DND-41 (cell line): ENCODE measurements at regions not wholly inside any gene's neighbourhood (a gene's known extent, or its start where the extent isn't known, plus 50 kb on each side); places are given as distances from the start of the nearest gene placed in this dataset.

Experiments used
- ATAC-seq: fragments of 200-7000 bp; cut with Tn5 transposase; 3 replicates; pipeline ENCODE4 v1.9.1; 2021; ENCODE audit warnings: low read depth; ENCODE audit not compliant: insufficient read depth
- DNase-seq: peaks from one replicate; pipeline ENCODE4 v3.0.0-alpha.2; 2020
- H2AFZ ChIP-seq: 2 replicates; pipeline ENCODE4 v1.6.0; 2012; ENCODE audit warnings: low read depth, low read length
- H3K27ac ChIP-seq: 2 replicates; pipeline ENCODE4 v1.5.1; 2012; ENCODE audit warnings: low read length, inconsistent platforms
- H3K27me3 ChIP-seq: fragments of 200-600 bp; sonication (generic); 2 replicates; pipeline ENCODE4 v1.6.0; 2012; ENCODE audit warnings: low read length, mild to moderate bottlenecking, inconsistent platforms; ENCODE audit not compliant: insufficient read depth, poor library complexity
- H3K36me3 ChIP-seq: 2 replicates; pipeline ENCODE4 v1.5.1; 2012; ENCODE audit warnings: low read length, inconsistent platforms; ENCODE audit not compliant: insufficient read depth
- H3K4me1 ChIP-seq: 2 replicates; pipeline ENCODE4 v1.5.1; 2012; ENCODE audit warnings: mild to moderate bottlenecking, low read length; ENCODE audit not compliant: insufficient read depth
- H3K4me2 ChIP-seq: 2 replicates; pipeline ENCODE4 v1.6.0; 2012; ENCODE audit warnings: mild to moderate bottlenecking, moderate library complexity, low read length, inconsistent platforms; ENCODE audit not compliant: insufficient read depth
- H3K4me3 ChIP-seq, 2 experiments: fragments of 200-600 bp in 1 of 2; shearing (Covaris generic) in 1 of 2; 2 replicates each; pipeline ENCODE4 v1.5.1; 2012 to 2016; ENCODE audit warnings: inconsistent platforms in 2 of 2, low read length in 2 of 2, mild to moderate bottlenecking in 2 of 2, low read depth in 1 of 2, moderate library complexity in 1 of 2
- H3K79me2 ChIP-seq: 2 replicates; pipeline ENCODE4 v1.6.0; 2012; ENCODE audit warnings: low read length, inconsistent platforms; ENCODE audit not compliant: insufficient read depth
- H3K9ac ChIP-seq: 2 replicates; pipeline ENCODE4 v1.6.0; 2012; ENCODE audit warnings: low read depth, mild to moderate bottlenecking, inconsistent platforms, low read length, moderate library complexity
- H3K9me3 ChIP-seq: 2 replicates; pipeline ENCODE4 v1.5.1; 2012; ENCODE audit warnings: low read length, moderate library complexity, mild to moderate bottlenecking, inconsistent platforms; ENCODE audit not compliant: insufficient read depth, severe bottlenecking
- H4K20me1 ChIP-seq: 2 replicates; pipeline ENCODE4 v1.6.0; 2012; ENCODE audit warnings: low read length; ENCODE audit not compliant: insufficient read depth
- CTCF ChIP-seq: IDR thresholded peaks from 2 replicates; pipeline ENCODE4 v1.5.1; 2012; ENCODE audit warnings: borderline replicate concordance, low read length, moderate library complexity, mild to moderate bottlenecking; ENCODE audit not compliant: poor library complexity, severe bottlenecking; ENCODE audit errors: extremely low read depth
- EZH2 ChIP-seq: IDR thresholded peaks from 3 replicates; pipeline ENCODE4 v1.6.1; 2012; ENCODE audit warnings: borderline replicate concordance, low read depth, mild to moderate bottlenecking, moderate library complexity, low read length, inconsistent platforms; ENCODE audit not compliant: severe bottlenecking

GRCh38 chr5:34587355-34588241 is 68.5 kb upstream of the RAI14 start:
- no peak for ATAC-seq
- H3K9ac ChIP-seq, result no peak overlapping the region
- no peak overlapping the region for H3K27ac ChIP-seq
- no peak overlapping the region for H2AFZ ChIP-seq
- no peaks in the 10 kb centered on the region for H3K36me3 ChIP-seq
- no peak for TF ChIP-seq EZH2
- TF ChIP-seq CTCF, result no peak
- no peaks in the 10 kb centered on the region for H3K9me3 ChIP-seq
- no peak for DNase-seq
- H3K4me1 ChIP-seq, result no peaks in the 10 kb centered on the region
- H3K4me3 ChIP-seq, result no peak overlapping the region
- no peak overlapping the region for H3K4me2 ChIP-seq
- H4K20me1 ChIP-seq, result no peaks in the 10 kb centered on the region
- H3K27me3 ChIP-seq, result peaks cover 7% of the 10 kb centered on the region
- H3K79me2 ChIP-seq, result no peaks in the 10 kb centered on the region

GRCh38 chr5:34589832-34590231 is 66.3 kb upstream of the RAI14 start:
- H3K79me2 ChIP-seq, result no peaks in the 10 kb centered on the region
- H3K4me2 ChIP-seq, result no peak overlapping the region
- no peak overlapping the region for H3K9ac ChIP-seq
- no peaks in the 10 kb centered on the region for H3K9me3 ChIP-seq
- H3K36me3 ChIP-seq, result no peaks in the 10 kb centered on the region
- no peak for DNase-seq
- ATAC-seq, result no peak
- TF ChIP-seq EZH2 (no peak), CTCF (no peak)
- no peaks in the 10 kb centered on the region for H3K27me3 ChIP-seq
- no peaks in the 10 kb centered on the region for H4K20me1 ChIP-seq
- H3K27ac ChIP-seq, result no peak overlapping the region
- no peak overlapping the region for H2AFZ ChIP-seq
- H3K4me1 ChIP-seq, result no peaks in the 10 kb centered on the region
- H3K4me3 ChIP-seq, result no peak overlapping the region

GRCh38 chr5:34591723-34592122 is 64.4 kb upstream of the RAI14 start:
- no peaks in the 10 kb centered on the region for H3K79me2 ChIP-seq
- no peaks in the 10 kb centered on the region for H3K9me3 ChIP-seq
- H3K4me3 ChIP-seq, result no peak overlapping the region
- TF ChIP-seq EZH2 (no peak), CTCF (no peak)
- DNase-seq, result no peak
- ATAC-seq, result no peak
- no peak overlapping the region for H3K27ac ChIP-seq
- no peak overlapping the region for H2AFZ ChIP-seq
- no peak overlapping the region for H3K9ac ChIP-seq
- H3K4me2 ChIP-seq, result no peak overlapping the region
- H3K27me3 ChIP-seq, result no peaks in the 10 kb centered on the region
- no peaks in the 10 kb centered on the region for H4K20me1 ChIP-seq
- no peaks in the 10 kb centered on the region for H3K4me1 ChIP-seq
- no peaks in the 10 kb centered on the region for H3K36me3 ChIP-seq
